Testis (tissue), 2 donors: ENCODE measurements at regions not wholly inside any gene's neighbourhood (a gene's known extent, or its start where the extent isn't known, plus 50 kb on each side); places are given as distances from the start of the nearest gene placed in this dataset.
"Not testable (repeated sequence)": the region's sequence is repeated elsewhere in the genome, so short reads cannot be mapped to it uniquely, and the experiment has no call there.

Experiments used
- CTCF ChIP-seq, 3 experiments: fragments of 450-650 bp in 2 of 3; fragments of 200-600 bp in 1 of 3; sonication (generic) in 1 of 3; IDR thresholded peaks; one replicate each; pipeline ENCODE4 v1.5.1; 2016 to 2019; ENCODE audit warnings: antibody characterized with exemption in 3 of 3, mild to moderate bottlenecking in 2 of 3, moderate library complexity in 1 of 3
- POLR2A ChIP-seq: fragments of 450-650 bp; IDR thresholded peaks from one replicate; pipeline ENCODE4 v1.6.1; 2017; ENCODE audit warnings: antibody characterized with exemption, mild to moderate bottlenecking, moderate library complexity

- not testable (repeated sequence) for TF ChIP-seq CTCF (IDR thresholded peaks at IDR 0.05); POLR2A
Measured at GRCh38 chr2:90173081-90173480, 1481.6 kb downstream of the RPIA start.
